ENCODE measurements at regions not wholly inside any gene's neighbourhood (a gene's known extent, or its start where the extent isn't known, plus 50 kb on each side); places are given as distances from the start of the nearest gene placed in this dataset.

DNA sequence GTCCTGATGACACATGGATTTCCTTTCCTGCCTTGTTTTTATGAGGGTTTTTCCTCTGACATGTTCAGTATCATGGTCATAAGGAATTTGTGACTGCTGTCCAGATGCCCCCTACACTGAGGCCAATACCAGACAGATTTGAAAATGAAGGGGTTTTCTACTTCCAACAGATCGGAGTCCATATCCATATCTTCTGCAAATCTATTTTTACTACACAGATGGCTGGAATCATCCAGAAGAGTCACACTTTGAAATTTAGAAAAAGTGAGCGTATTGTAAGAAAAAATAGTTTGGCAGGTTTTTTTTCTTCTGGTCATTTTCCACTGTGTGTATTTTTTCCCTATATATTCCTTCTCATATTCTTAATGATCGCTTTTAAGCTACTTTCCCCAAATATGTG lies 197.5 kb upstream of the LRRC3B start:
- TF ChIP-seq POLR2A (IDR thresholded peaks at IDR 0.05; ENCODE audit: low read depth, low read length) (no peak), POLR2AphosphoS5 (IDR thresholded peaks at IDR 0.05; ENCODE audit: low read depth, low read length) (no peak)

Measured in GM12891 (cell line).